ENCODE measurements at regions not wholly inside any gene's neighbourhood (a gene's known extent, or its start where the extent isn't known, plus 50 kb on each side); places are given as distances from the start of the nearest gene placed in this dataset.

GRCh38 chr16:60991886-60992285 lies 1044.4 kb downstream of the CDH8 start:
- no peak for TF ChIP-seq MLLT1 (IDR thresholded peaks at IDR 0.05)
- TF ChIP-seq JUNB (CRISPR knock-in tag; conservative IDR thresholded peaks at IDR 0.05): no peak
- no peak for TF ChIP-seq MXI1 (IDR thresholded peaks at IDR 0.05; ENCODE audit: low read depth, low read length)
- TF ChIP-seq SMC3 (conservative IDR thresholded peaks at IDR 0.05; ENCODE audit: insufficient read depth, low read depth, low read length): no peak
- TF ChIP-seq ZBTB49 (CRISPR knock-in tag; IDR thresholded peaks at IDR 0.05; ENCODE audit: borderline replicate concordance): no peak
- TF ChIP-seq CTCF (IDR thresholded peaks at IDR 0.05 in 2 of 3, conservative IDR thresholded peaks at IDR 0.05 in 1 of 3; ENCODE audit: insufficient read depth in 2 of 3, low read depth in 1 of 3, low read length in 3 of 3): no peak
